H9 (cell line): ENCODE measurements at regions not wholly inside any gene's neighbourhood (a gene's known extent, or its start where the extent isn't known, plus 50 kb on each side); places are given as distances from the start of the nearest gene placed in this dataset.

Experiments
- DNase-seq: peaks from one replicate; pipeline ENCODE4 v3.0.0-alpha.2; 2017
- H2AFZ ChIP-seq: one replicate; pipeline ENCODE4 v1.6.1; 2013; ENCODE audit warnings: mild to moderate bottlenecking, low read length, control low read depth, moderate library complexity
- H2AK5ac ChIP-seq: 2 replicates; pipeline ENCODE4 v1.6.1; 2013; ENCODE audit warnings: low read length, control low read depth, mixed read lengths; ENCODE audit not compliant: insufficient read length
- H2BK120ac ChIP-seq: one replicate; pipeline ENCODE4 v1.6.1; 2013; ENCODE audit warnings: low read depth, mild to moderate bottlenecking, low read length, control low read depth, inconsistent platforms; ENCODE audit not compliant: poor library complexity, severe bottlenecking
- H2BK12ac ChIP-seq: 2 replicates; pipeline ENCODE4 v1.6.1; 2013; ENCODE audit warnings: low read length, control low read depth, mixed read lengths, low read depth; ENCODE audit not compliant: insufficient read length
- H2BK15ac ChIP-seq: 2 replicates; pipeline ENCODE4 v1.6.1; 2013; ENCODE audit warnings: low read depth, low read length, control low read depth
- H2BK20ac ChIP-seq: one replicate; pipeline ENCODE4 v1.6.1; 2013; ENCODE audit warnings: low read depth, mild to moderate bottlenecking, low read length, control low read depth, inconsistent platforms; ENCODE audit not compliant: poor library complexity, severe bottlenecking
- H2BK5ac ChIP-seq: 2 replicates; pipeline ENCODE4 v1.6.1; 2013; ENCODE audit warnings: low read length, control low read depth, mixed read lengths; ENCODE audit not compliant: insufficient read length
- H3K14ac ChIP-seq: 2 replicates; pipeline ENCODE4 v1.6.1; 2013; ENCODE audit warnings: low read length, control low read depth; ENCODE audit not compliant: insufficient read depth
- H3K18ac ChIP-seq: 2 replicates; pipeline ENCODE4 v1.6.1; 2013; ENCODE audit warnings: low read depth, mild to moderate bottlenecking, mixed read lengths, low read length, control low read depth; ENCODE audit not compliant: insufficient read length
- H3K23ac ChIP-seq: 2 replicates; pipeline ENCODE4 v1.6.1; 2013; ENCODE audit warnings: low read length, control low read depth, mixed read lengths, low read depth; ENCODE audit not compliant: insufficient read length
- H3K23me2 ChIP-seq: 2 replicates; pipeline ENCODE4 v1.6.1; 2013; ENCODE audit warnings: low read depth, mild to moderate bottlenecking, mixed read lengths, low read length, control low read depth; ENCODE audit not compliant: insufficient read length, poor library complexity, severe bottlenecking
- H3K27ac ChIP-seq: 2 replicates; pipeline ENCODE4 v1.5.1; 2013; ENCODE audit warnings: low read length, control low read depth, mixed read lengths, low read depth; ENCODE audit not compliant: insufficient read length
- H3K27me3 ChIP-seq: 2 replicates; pipeline ENCODE4 v1.6.1; 2013; ENCODE audit warnings: low read length, control low read depth, inconsistent platforms; ENCODE audit not compliant: insufficient read depth
- H3K4ac ChIP-seq: 2 replicates; pipeline ENCODE4 v1.6.1; 2013; ENCODE audit warnings: low read depth, mild to moderate bottlenecking, control low read depth, inconsistent platforms, low read length, moderate library complexity
- H3K4me1 ChIP-seq: 2 replicates; pipeline ENCODE4 v1.6.1; 2013; ENCODE audit warnings: low read length, control low read depth, inconsistent platforms; ENCODE audit not compliant: insufficient read depth
- H3K4me2 ChIP-seq: 2 replicates; pipeline ENCODE4 v1.6.1; 2013; ENCODE audit warnings: low read length, control low read depth, mixed read lengths; ENCODE audit not compliant: insufficient read length, insufficient read depth
- H3K56ac ChIP-seq: 2 replicates; pipeline ENCODE4 v1.6.1; 2013; ENCODE audit warnings: low read depth, mild to moderate bottlenecking, mixed read lengths, low read length, control low read depth; ENCODE audit not compliant: insufficient read length
- H3K79me1 ChIP-seq: 2 replicates; pipeline ENCODE4 v1.6.1; 2013; ENCODE audit warnings: low read depth, mild to moderate bottlenecking, moderate library complexity, low read length, control low read depth, inconsistent platforms; ENCODE audit not compliant: insufficient read depth, poor library complexity, severe bottlenecking
- H3K79me2 ChIP-seq: 2 replicates; pipeline ENCODE4 v1.6.1; 2013; ENCODE audit warnings: low read length, control low read depth, inconsistent platforms; ENCODE audit not compliant: insufficient read depth
- H3K9ac ChIP-seq: 2 replicates; pipeline ENCODE4 v1.6.1; 2013; ENCODE audit warnings: low read length, control low read depth, mixed read lengths; ENCODE audit not compliant: insufficient read length; ENCODE audit errors: extremely low read depth
- H3K9me3 ChIP-seq: one replicate; pipeline ENCODE4 v1.6.1; 2013; ENCODE audit warnings: low read depth, low read length, inconsistent platforms; ENCODE audit not compliant: control insufficient read depth
- H3T11ph ChIP-seq: one replicate; pipeline ENCODE4 v1.6.1; 2013; ENCODE audit warnings: mild to moderate bottlenecking, low read length, control low read depth, inconsistent platforms
- H4K20me1 ChIP-seq: one replicate; pipeline ENCODE4 v1.6.1; 2013; ENCODE audit not compliant: control insufficient read depth, insufficient read length, insufficient read depth
- H4K5ac ChIP-seq: 2 replicates; pipeline ENCODE4 v1.6.1; 2013; ENCODE audit warnings: low read depth, mild to moderate bottlenecking, mixed read lengths, low read length, control low read depth; ENCODE audit not compliant: insufficient read length
- H4K8ac ChIP-seq: replicated peaks from 2 replicates; pipeline ENCODE4 v1.6.1; 2013; ENCODE audit warnings: low read length, control low read depth, mixed read lengths, low read depth; ENCODE audit not compliant: insufficient read length
- H4K91ac ChIP-seq: 2 replicates; pipeline ENCODE4 v1.6.1; 2013; ENCODE audit warnings: low read depth, mild to moderate bottlenecking, moderate library complexity, mixed read lengths, low read length, control low read depth; ENCODE audit not compliant: insufficient read length
- H3K27ac Mint-ChIP-seq, 3 experiments: 2 replicates in 2 of 3; 3 replicates in 1 of 3; pipeline ENCODE4 v1.8.0; 2020 to 2021; ENCODE audit warnings: mixed read lengths in 3 of 3, mild to moderate bottlenecking in 1 of 3, moderate library complexity in 1 of 3
- H3K27me3 Mint-ChIP-seq: 2 replicates; pipeline ENCODE4 v1.8.0; 2021; ENCODE audit warnings: low read depth, mild to moderate bottlenecking, moderate library complexity, mixed read lengths
- H3K36me3 Mint-ChIP-seq, 3 experiments: 2 replicates in 2 of 3; 3 replicates in 1 of 3; pipeline ENCODE4 v1.8.0; 2020 to 2021; ENCODE audit warnings: low read depth in 3 of 3, mixed read lengths in 3 of 3; ENCODE audit not compliant: insufficient read depth in 1 of 3
- H3K4me1 Mint-ChIP-seq, 2 experiments: 2 replicates each; pipeline ENCODE4 v1.8.0; 2020; ENCODE audit warnings: mixed read lengths in 2 of 2
- H3K4me3 Mint-ChIP-seq, 2 experiments: 2 replicates in 1 of 2; 3 replicates in 1 of 2; pipeline ENCODE4 v1.8.0; 2020 to 2021; ENCODE audit warnings: mild to moderate bottlenecking in 2 of 2, mixed read lengths in 2 of 2, moderate library complexity in 1 of 2
- H3K9me3 Mint-ChIP-seq, 2 experiments: 2 replicates in 1 of 2; 3 replicates in 1 of 2; pipeline ENCODE4 v1.8.0; 2020; ENCODE audit warnings: mild to moderate bottlenecking in 2 of 2, mixed read lengths in 2 of 2, moderate library complexity in 1 of 2
- CTCF ChIP-seq: fragments of 200-600 bp; sonication (generic); conservative IDR thresholded peaks from 3 replicates; pipeline ENCODE4 v1.8.0; 2021; ENCODE audit warnings: antibody characterized with exemption, mild to moderate bottlenecking
- WGBS: extraction: QIAGEN DNeasy Blood & Tissue Kit; methylation state at CpG from one replicate; pipeline ENCODE4 v1.1.7; 2013; ENCODE audit warnings: missing lambda C conversion rate, low lambda C conversion rate, mixed read lengths; ENCODE audit not compliant: insufficient read length; ENCODE audit errors: extremely low coverage; 5-methylcytosine and 5-hydroxymethylcytosine counted together

- no peaks in the 10 kb centered on the region for H3K79me2 ChIP-seq
- H3K27me3 Mint-ChIP-seq: peaks cover 63% of the 10 kb centered on the region
- no peak overlapping the region for H3K4ac ChIP-seq
- TF ChIP-seq CTCF: no peak
- H3K27ac Mint-ChIP-seq: no peak overlapping the region
- H4K20me1 ChIP-seq: no peaks in the 10 kb centered on the region
- no peak overlapping the region for H3K27ac ChIP-seq
- no peak overlapping the region for H2BK20ac ChIP-seq
- H3K9me3 Mint-ChIP-seq: no peaks in the 10 kb centered on the region; a peak in 1 of 5 replicates
- no peak for DNase-seq
- no peak overlapping the region for H3K4me3 Mint-ChIP-seq
- no peaks in the 10 kb centered on the region for H3K4me1 Mint-ChIP-seq
- H3K79me1 ChIP-seq: no peaks in the 10 kb centered on the region
- H3K4me2 ChIP-seq: no peak overlapping the region
- no peak overlapping the region for H2BK120ac ChIP-seq
- no peaks in the 10 kb centered on the region for H3K9me3 ChIP-seq
- H2AK5ac ChIP-seq: no peak overlapping the region
- no peak overlapping the region for H3T11ph ChIP-seq
- H2BK12ac ChIP-seq: no peak overlapping the region
- H3K4me1 ChIP-seq: no peaks in the 10 kb centered on the region
- H3K23ac ChIP-seq: no peak overlapping the region
- H4K91ac ChIP-seq: no peak overlapping the region
- H3K56ac ChIP-seq: no peak overlapping the region
- no peak overlapping the region for H2AFZ ChIP-seq
- H3K36me3 Mint-ChIP-seq: no peaks in the 10 kb centered on the region; a peak in 2 of 7 replicates
- no peak overlapping the region for H4K8ac ChIP-seq
- H3K27me3 ChIP-seq: no peaks in the 10 kb centered on the region
- no peaks in the 10 kb centered on the region for H3K23me2 ChIP-seq
- H2BK5ac ChIP-seq: no peak overlapping the region
- H4K5ac ChIP-seq: no peak overlapping the region
- no peak overlapping the region for H2BK15ac ChIP-seq
- WGBS: no CpG with 5 or more reads among the region's 10 CpGs
- H3K14ac ChIP-seq: no peak overlapping the region
- no peak overlapping the region for H3K18ac ChIP-seq
- no peak overlapping the region for H3K9ac ChIP-seq
Measured at GRCh38 chr2:176483901-176484568, 214.8 kb downstream of the MTX2 start.
